ENCODE measurements at regions not wholly inside any gene's neighbourhood (a gene's known extent, or its start where the extent isn't known, plus 50 kb on each side); places are given as distances from the start of the nearest gene placed in this dataset.

- Mint-ChIP-seq H3K9me3 (no peaks in the 10 kb centered on the region), H3K4me1 (ENCODE audit: low read depth) (peaks cover under 1% of the 10 kb centered on the region), H3K4me3 (no peak overlapping the region), H3K27me3 (no peaks in the 10 kb centered on the region), H3K36me3 (no peaks in the 10 kb centered on the region), H3K27ac (no peak overlapping the region)
- CTCF ChIA-PET, result no interaction called here
- DNase-seq, result no peak
- intact Hi-C loops (cut with micrococcal nuclease), result no loop called here
- POLR2A ChIA-PET, result no interaction called here
Observed at GRCh38 chrX:68940601-68941000, 111.8 kb downstream of the EFNB1 start.

- Mint-ChIP-seq H3K36me3 (no peaks in the 10 kb centered on the region), H3K27me3 (no peaks in the 10 kb centered on the region), H3K4me3 (no peak overlapping the region), H3K27ac (no peak overlapping the region), H3K4me1 (ENCODE audit: low read depth) (peaks cover 4% of the 10 kb centered on the region), H3K9me3 (no peaks in the 10 kb centered on the region)
- DNase-seq, result no peak
- POLR2A ChIA-PET, result no interaction called here
- CTCF ChIA-PET, result no interaction called here
- intact Hi-C loops (cut with micrococcal nuclease), result no loop called here
Observed at GRCh38 chrX:68939868-68940267, 111.0 kb downstream of the EFNB1 start.

- intact Hi-C loops (cut with micrococcal nuclease), result no loop called here
- ChIA-PET CTCF (no interaction called here), POLR2A (no interaction called here)
- no peaks in the 10 kb centered on the region for H3K9me3 Mint-ChIP-seq
- no peaks in the 10 kb centered on the region for H3K36me3 Mint-ChIP-seq
- H3K27ac Mint-ChIP-seq, result no peak overlapping the region
- no peak for DNase-seq
- no peak overlapping the region for H3K4me3 Mint-ChIP-seq
- peaks cover 4% of the 10 kb centered on the region for H3K4me1 Mint-ChIP-seq (ENCODE audit: low read depth)
- no peaks in the 10 kb centered on the region for H3K27me3 Mint-ChIP-seq
Observed at GRCh38 chrX:68938244-68939004, 109.6 kb downstream of the EFNB1 start.

- ChIA-PET CTCF (no interaction called here), POLR2A (no interaction called here)
- Mint-ChIP-seq H3K9me3 (no peaks in the 10 kb centered on the region), H3K4me1 (ENCODE audit: low read depth) (peaks cover 4% of the 10 kb centered on the region), H3K4me3 (no peak overlapping the region), H3K27me3 (no peaks in the 10 kb centered on the region), H3K27ac (no peak overlapping the region), H3K36me3 (no peaks in the 10 kb centered on the region)
- intact Hi-C loops (cut with micrococcal nuclease), result no loop called here
- no peak for DNase-seq
Observed at GRCh38 chrX:68937581-68937980, 108.8 kb downstream of the EFNB1 start.

GRCh38 chrX:68936608-68937007 lies 107.8 kb downstream of the EFNB1 start:
- Mint-ChIP-seq H3K36me3 (no peaks in the 10 kb centered on the region), H3K4me3 (no peak overlapping the region), H3K9me3 (no peaks in the 10 kb centered on the region), H3K27ac (no peak overlapping the region), H3K4me1 (ENCODE audit: low read depth) (peaks cover 4% of the 10 kb centered on the region), H3K27me3 (no peaks in the 10 kb centered on the region)
- no peak for DNase-seq
- intact Hi-C loops (cut with micrococcal nuclease), result no loop called here
- POLR2A ChIA-PET, result no interaction called here
- CTCF ChIA-PET, result interaction anchor here (0.7 kb wide), 1 partner anchor 203 kb away, joined by 3 read pairs; no protein-coding TSS in a partner anchor

- H3K27me3 Mint-ChIP-seq, result no peaks in the 10 kb centered on the region
- no peak overlapping the region for H3K4me3 Mint-ChIP-seq
- H3K36me3 Mint-ChIP-seq, result no peaks in the 10 kb centered on the region
- intact Hi-C loops (cut with micrococcal nuclease), result no loop called here
- no peak for DNase-seq
- H3K9me3 Mint-ChIP-seq, result no peaks in the 10 kb centered on the region
- CTCF ChIA-PET, result interaction anchor here (0.7 kb wide), 1 partner anchor 203 kb away, joined by 3 read pairs; no protein-coding TSS in a partner anchor
- POLR2A ChIA-PET, result no interaction called here
- peaks cover 4% of the 10 kb centered on the region for H3K4me1 Mint-ChIP-seq (ENCODE audit: low read depth)
- no peak overlapping the region for H3K27ac Mint-ChIP-seq
Observed at GRCh38 chrX:68936126-68936525, 107.3 kb downstream of the EFNB1 start.

- Mint-ChIP-seq H3K4me1 (ENCODE audit: low read depth) (peaks cover 4% of the 10 kb centered on the region), H3K36me3 (no peaks in the 10 kb centered on the region), H3K9me3 (no peaks in the 10 kb centered on the region), H3K27me3 (no peaks in the 10 kb centered on the region), H3K4me3 (no peak overlapping the region), H3K27ac (no peak overlapping the region)
- ChIA-PET POLR2A (no interaction called here), CTCF (no interaction called here)
- intact Hi-C loops (cut with micrococcal nuclease), result no loop called here
- no peak for DNase-seq
Observed at GRCh38 chrX:68935362-68935761, 106.5 kb downstream of the EFNB1 start.

GRCh38 chrX:68934922-68935321 lies 106.1 kb downstream of the EFNB1 start:
- H3K36me3 Mint-ChIP-seq, result no peaks in the 10 kb centered on the region
- H3K27ac Mint-ChIP-seq, result no peak overlapping the region
- no peaks in the 10 kb centered on the region for H3K27me3 Mint-ChIP-seq
- intact Hi-C loops (cut with micrococcal nuclease), result no loop called here
- no peak overlapping the region for H3K4me3 Mint-ChIP-seq
- no peaks in the 10 kb centered on the region for H3K9me3 Mint-ChIP-seq
- ChIA-PET CTCF (no interaction called here), POLR2A (no interaction called here)
- DNase-seq, result no peak
- H3K4me1 Mint-ChIP-seq (ENCODE audit: low read depth), result peaks cover 4% of the 10 kb centered on the region

- CTCF ChIA-PET, result no interaction called here
- Mint-ChIP-seq H3K4me1 (ENCODE audit: low read depth) (peaks cover 4% of the 10 kb centered on the region), H3K27ac (no peak overlapping the region), H3K4me3 (no peak overlapping the region), H3K36me3 (no peaks in the 10 kb centered on the region), H3K9me3 (no peaks in the 10 kb centered on the region), H3K27me3 (no peaks in the 10 kb centered on the region)
- POLR2A ChIA-PET, result no interaction called here
- intact Hi-C loops (cut with micrococcal nuclease), result no loop called here
- no peak for DNase-seq
Observed at GRCh38 chrX:68934421-68934820, 105.6 kb downstream of the EFNB1 start.

- intact Hi-C loops (cut with micrococcal nuclease), result no loop called here
- H3K27ac Mint-ChIP-seq, result no peak overlapping the region
- ChIA-PET CTCF (no interaction called here), POLR2A (no interaction called here)
- DNase-seq, result no peak
- no peaks in the 10 kb centered on the region for H3K27me3 Mint-ChIP-seq
- no peak overlapping the region for H3K4me3 Mint-ChIP-seq
- H3K9me3 Mint-ChIP-seq, result no peaks in the 10 kb centered on the region
- H3K4me1 Mint-ChIP-seq (ENCODE audit: low read depth), result peaks cover 4% of the 10 kb centered on the region
- no peaks in the 10 kb centered on the region for H3K36me3 Mint-ChIP-seq
Observed at GRCh38 chrX:68932611-68933010, 103.8 kb downstream of the EFNB1 start.

- intact Hi-C loops (cut with micrococcal nuclease), result no loop called here
- Mint-ChIP-seq H3K27me3 (no peaks in the 10 kb centered on the region), H3K9me3 (no peaks in the 10 kb centered on the region), H3K36me3 (no peaks in the 10 kb centered on the region), H3K4me3 (no peak overlapping the region), H3K4me1 (ENCODE audit: low read depth) (peaks cover 4% of the 10 kb centered on the region), H3K27ac (no peak overlapping the region)
- CTCF ChIA-PET, result no interaction called here
- DNase-seq, result no peak
- POLR2A ChIA-PET, result no interaction called here
Observed at GRCh38 chrX:68931345-68931744, 102.5 kb downstream of the EFNB1 start.

- Mint-ChIP-seq H3K27ac (no peak overlapping the region), H3K4me3 (no peak overlapping the region), H3K27me3 (no peaks in the 10 kb centered on the region), H3K9me3 (no peaks in the 10 kb centered on the region), H3K36me3 (no peaks in the 10 kb centered on the region), H3K4me1 (ENCODE audit: low read depth) (peaks cover 4% of the 10 kb centered on the region)
- ChIA-PET POLR2A (no interaction called here), CTCF (no interaction called here)
- no peak for DNase-seq
- intact Hi-C loops (cut with micrococcal nuclease), result no loop called here
Observed at GRCh38 chrX:68930542-68931317, 101.9 kb downstream of the EFNB1 start.
